Activated T-helper 1 cell treated with Interleukin-2 at 50 U/mL for 16 hours (primary cell): ENCODE measurements at regions not wholly inside any gene's neighbourhood (a gene's known extent, or its start where the extent isn't known, plus 50 kb on each side); places are given as distances from the start of the nearest gene placed in this dataset.
"Not testable (repeated sequence)": the region's sequence is repeated elsewhere in the genome, so short reads cannot be mapped to it uniquely, and the experiment has no call there.

ENCODE experiments used
- DNase-seq: peaks from one replicate; pipeline ENCODE4 v3.0.0-alpha.2; 2020; ENCODE audit warnings: low read depth

- no peak for DNase-seq
These were observed 215.2 kb upstream of the SSTR1 start for GRCh38 chr14:37992499-37992898.

DNA sequence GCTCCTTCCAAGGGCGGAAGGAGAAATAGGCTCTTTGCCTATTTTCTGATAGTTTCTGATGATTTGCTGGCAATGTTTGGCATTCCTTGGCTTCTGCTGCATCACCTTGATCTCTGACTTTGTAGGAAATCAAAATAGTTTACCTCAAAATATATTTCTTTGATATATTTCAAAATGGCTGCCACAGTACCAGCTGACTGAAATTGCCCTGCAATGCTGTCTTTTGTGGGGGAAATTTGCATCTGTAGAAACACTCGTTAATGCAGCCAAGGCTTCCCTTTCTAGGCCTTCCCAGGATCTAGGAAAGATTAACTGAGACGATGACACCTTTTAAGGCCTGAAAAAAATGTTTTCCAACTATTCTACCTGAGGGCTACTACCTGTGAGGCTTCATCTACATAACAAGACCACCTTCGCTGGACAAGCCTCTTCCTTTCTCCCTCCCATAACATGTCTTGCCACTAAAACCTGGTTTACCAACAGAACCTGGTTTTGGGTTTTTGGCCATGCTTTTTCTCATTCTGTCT lies 212.8 kb upstream of the SSTR1 start:
- DNase-seq, result no peak

DNA sequence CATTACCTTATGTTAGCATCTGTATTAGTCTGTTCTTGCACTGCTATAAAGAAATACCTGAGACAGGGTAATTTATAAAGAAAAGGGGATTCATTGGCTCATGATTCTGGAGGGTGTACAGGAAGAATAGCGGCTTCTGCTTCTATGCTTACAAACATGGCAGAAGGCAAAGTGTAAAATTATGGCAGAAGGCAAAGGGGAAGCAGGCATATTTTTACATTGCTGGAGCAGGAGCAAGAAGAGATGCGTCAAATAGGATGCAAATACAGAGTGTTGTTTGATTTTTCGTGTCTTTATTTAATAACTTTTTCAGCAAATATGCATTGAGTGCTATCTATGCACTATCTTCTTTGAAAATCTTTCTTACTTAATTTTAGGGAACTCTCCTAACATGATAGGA lies 210.7 kb upstream of the SSTR1 start:
- no peak for DNase-seq

DNA sequence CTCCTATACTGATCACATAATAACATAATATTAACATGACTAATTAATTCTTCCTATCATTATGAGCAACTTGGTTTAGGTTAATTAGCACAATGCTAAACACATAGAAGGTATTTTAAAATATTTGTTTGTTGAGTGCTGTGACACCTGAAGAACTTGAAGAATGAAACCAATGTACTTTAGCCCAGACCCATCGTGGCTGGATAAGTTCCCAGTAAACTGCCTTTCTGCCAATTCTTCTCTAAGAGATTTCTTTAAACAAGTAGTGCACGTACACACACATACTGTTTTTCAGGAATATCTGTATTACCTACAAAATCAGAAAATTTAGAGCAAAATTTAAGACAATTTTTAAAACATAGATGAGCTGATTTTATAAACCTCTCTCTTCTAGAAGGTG lies 207.4 kb upstream of the SSTR1 start:
- DNase-seq, result no peak

- DNase-seq, result no peak
These were observed 206.2 kb upstream of the SSTR1 start for GRCh38 chr14:38001501-38001900.

DNA sequence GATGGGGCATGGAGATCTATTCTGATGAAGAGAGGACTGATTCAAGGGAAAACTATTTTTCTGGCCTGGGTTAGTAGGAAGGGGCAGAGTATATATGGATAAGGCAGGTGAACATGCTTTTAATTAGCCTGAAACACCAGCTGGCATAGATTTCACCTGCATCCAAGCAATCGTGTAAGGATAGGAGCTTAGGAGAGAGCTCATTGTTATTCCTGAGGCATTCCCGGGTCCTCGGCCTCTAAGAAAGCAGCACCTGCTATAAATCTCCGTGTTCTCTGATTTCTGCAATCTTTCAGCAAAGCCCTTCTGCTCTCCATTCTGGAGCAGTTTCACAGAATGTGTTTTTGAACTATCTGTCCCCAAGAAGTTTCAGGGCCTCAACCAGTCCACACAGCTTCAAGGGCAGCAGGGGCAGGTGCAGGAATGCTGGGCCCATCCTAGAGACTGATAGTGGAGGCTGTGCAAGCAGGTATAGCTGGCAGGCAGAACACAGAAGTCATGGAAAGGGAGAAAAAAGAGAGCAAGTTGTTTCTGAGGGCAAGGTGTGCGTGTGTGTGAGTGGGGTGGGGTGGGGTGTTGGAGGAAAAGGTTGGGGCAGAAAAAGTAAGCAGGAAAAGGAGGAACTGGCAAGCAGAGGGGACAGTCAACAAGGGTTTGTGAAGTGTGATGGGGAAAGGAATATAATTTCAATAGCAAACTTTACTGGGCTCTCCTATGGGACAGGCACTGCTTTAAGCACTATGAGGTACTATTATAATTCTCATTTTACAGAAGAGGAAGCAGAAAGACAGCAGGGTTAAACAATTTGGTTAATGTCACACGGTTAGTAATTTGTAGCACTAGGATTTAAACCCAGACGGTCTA lies 203.7 kb upstream of the SSTR1 start:
- no peak for DNase-seq

GRCh38 chr14:38004610-38004879 lies 203.2 kb upstream of the SSTR1 start:
- no peak for DNase-seq

GRCh38 chr14:38011156-38011555 lies 196.5 kb upstream of the SSTR1 start:
- not testable (repeated sequence) for DNase-seq

DNA sequence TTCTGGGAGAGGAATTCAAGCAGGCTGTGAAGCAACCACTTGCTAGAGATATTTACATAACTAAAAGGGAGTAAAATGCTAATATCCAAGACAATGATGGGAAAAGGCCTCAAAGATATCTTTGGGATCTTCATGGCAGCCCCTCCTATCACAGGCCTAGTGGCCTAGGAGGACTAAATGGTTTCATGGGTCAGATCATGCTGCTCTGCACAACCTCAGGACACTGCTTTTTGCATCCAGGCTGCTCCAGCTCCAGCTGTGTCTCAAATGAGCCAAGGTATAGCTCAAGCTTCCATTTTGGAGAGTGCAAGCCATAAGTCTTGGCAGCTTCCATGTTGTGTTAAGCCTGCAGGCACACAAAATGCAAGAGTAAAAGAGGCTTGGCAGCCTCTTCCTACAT lies 195.6 kb upstream of the SSTR1 start:
- DNase-seq, result no peak

GRCh38 chr14:38016497-38016896 lies 191.2 kb upstream of the SSTR1 start:
- DNase-seq, result no peak

GRCh38 chr14:38021861-38022260 lies 185.8 kb upstream of the SSTR1 start:
- DNase-seq, result no peak

DNA sequence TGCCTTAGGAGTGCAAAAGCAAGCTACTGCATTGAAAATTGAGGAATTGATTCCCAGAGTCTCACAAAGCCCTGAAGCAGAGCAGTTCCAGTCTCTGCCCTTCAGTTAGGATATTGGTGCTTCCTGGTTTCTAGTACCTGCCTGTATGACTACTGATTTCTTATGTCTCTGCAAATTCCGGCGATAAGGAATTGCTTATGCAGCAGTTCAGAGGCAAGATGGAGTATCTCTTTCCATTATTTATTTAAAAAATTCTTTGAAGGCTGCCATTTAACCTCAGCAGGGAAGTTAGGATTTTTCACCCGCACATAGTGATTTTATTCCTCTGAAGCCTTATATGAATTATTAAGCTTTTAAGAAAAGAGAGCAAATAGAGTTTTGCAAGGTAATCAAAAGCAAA lies 184.9 kb upstream of the SSTR1 start:
- DNase-seq, result no peak

DNA sequence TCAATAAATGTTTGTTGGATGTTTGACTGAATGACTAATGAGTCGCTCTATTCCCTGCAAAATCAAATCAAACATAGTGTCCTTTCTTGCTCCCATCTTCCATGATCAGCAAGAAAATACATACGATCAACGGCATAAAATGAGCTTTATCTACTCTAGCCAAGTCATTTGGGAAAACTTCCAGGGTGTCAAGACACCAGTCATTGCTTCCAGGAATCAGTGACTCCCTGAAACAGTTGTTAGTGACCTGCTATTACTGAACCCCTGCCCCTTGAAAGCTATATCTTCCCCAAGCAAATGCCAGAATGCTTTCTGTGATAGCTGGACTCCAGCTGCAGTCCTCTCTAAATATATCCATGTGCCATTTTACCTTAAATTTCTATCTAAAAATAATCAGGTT lies 169.5 kb upstream of the SSTR1 start:
- no peak for DNase-seq

DNA sequence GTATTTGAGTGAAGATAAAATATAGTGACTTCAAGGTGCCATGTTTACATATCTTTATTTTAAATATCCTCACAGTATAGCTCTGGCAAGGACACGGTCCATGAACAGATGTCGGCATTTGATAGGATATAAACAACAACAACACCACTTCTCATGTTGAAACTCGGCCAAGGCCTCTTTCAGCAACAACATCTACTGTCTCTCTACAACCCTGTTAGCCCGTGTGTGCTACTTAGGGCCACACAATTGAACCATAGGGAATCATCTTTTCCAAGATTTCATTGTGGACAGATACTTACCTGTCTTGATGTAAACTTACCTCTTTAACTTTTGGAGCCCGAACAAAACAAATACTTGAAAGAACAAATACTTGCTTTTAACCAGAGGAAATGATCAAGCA lies 168.7 kb upstream of the SSTR1 start:
- DNase-seq, result no peak

- no peak for DNase-seq
These were observed 168.2 kb upstream of the SSTR1 start for GRCh38 chr14:38039496-38039895.

- no peak for DNase-seq
These were observed 167.3 kb upstream of the SSTR1 start for GRCh38 chr14:38040411-38040810.

DNA sequence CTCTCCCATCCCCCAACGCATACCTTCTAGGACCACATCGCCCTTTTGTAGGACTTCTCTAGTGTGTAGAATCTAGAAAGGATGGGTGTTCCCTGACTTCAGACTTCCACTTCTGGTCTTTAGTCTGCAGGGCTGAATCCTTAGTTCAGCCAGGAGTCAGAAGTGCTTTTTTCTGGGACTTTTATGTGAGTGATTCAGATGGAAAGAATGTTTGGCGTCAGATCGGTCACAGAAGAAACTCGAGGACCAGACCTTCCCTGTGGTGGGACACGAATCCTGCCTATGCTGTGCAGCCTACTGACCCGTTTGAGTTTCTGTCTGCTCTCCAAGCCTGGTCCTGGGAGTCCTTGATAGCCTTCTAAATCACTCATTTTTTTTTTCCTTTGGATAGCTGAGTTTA lies 165.4 kb upstream of the SSTR1 start:
- no peak for DNase-seq

GRCh38 chr14:38044710-38045109 lies 163.0 kb upstream of the SSTR1 start:
- no peak for DNase-seq

DNA sequence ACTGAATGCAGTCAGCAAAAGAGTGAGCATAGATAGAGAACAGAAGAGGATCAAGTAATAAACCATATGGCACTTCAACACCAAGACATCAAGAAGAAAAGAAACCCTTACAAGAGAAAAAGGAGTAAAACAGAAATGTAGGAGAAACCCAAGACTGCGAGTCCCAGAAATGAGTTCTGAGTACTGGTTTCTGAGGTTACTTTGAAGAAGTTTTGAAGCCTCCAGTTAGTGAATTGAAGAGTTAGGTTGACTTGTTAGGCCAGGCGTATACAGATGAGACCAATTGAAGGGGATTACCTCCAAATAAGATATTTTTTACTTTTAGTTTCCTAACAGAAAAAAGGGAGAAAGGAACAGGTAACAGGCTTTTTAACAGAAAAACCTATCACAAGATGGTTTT lies 162.2 kb upstream of the SSTR1 start:
- no peak for DNase-seq

DNA sequence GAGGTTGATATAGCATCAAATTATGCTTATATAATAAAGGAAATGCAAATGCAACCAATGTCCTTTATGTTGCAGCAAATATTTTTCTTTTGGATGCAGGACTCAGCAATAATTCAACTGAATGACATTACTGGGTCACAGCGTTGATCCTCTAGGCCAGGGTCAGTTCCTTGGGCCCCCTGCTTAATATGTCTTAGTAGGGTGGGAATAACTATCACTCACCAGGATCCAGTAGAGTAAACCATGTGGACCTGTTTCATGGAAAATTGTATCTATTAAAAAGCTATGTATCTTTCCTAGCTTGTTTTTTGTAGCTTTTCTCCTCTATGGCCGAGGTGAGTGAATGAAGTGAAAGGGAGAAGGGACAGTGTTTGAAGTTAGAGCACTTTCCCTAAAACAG lies 161.5 kb upstream of the SSTR1 start:
- no peak for DNase-seq

GRCh38 chr14:38047195-38047902 lies 160.4 kb upstream of the SSTR1 start:
- no peak for DNase-seq

DNA sequence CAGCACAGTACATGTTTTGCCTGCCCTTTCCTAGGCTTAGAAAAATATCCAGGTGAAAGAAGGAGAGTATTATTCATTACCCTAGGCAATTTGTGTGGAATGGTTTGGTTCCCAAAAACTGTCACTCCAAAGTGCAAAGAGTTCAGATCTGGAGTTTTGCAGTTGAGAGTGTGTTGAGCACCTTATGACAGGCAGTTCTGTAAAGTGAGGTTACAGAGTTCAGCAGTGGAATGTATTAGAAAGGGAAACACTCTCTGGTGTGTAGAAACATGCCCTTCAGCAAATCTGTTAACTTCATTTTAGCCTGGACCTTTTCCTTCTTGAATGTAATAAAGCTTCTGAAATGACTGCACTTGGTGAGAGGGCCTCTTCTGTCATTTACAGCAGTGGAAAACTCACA lies 154.0 kb upstream of the SSTR1 start:
- no peak for DNase-seq

DNA sequence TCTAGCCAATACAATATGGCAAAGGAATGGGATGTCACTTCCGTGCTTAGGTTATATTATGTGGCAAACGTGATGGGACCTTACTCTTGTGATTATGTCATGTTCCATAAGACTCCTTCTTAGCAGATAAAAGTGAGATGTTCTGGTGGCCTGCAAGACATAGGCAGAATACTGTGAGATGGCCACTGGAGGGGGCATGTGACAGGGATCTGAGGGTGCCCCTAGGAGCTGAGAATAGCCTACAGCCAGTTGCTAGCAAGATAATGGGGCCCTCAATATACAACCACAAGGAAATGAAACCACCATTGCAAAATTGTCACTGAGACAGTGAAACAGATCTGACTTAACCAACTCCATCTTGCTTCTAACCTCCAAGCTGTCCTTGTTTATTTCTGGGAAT lies 151.4 kb upstream of the SSTR1 start:
- DNase-seq, result no peak

- DNase-seq, result not testable (repeated sequence)
These were observed 145.5 kb upstream of the SSTR1 start for GRCh38 chr14:38062223-38062622.
